SK-N-SH (cell line): ENCODE measurements at regions not wholly inside any gene's neighbourhood (a gene's known extent, or its start where the extent isn't known, plus 50 kb on each side); places are given as distances from the start of the nearest gene placed in this dataset.

ENCODE experiments used
- GABPA ChIP-seq: IDR thresholded peaks from 2 replicates; pipeline ENCODE4 v1.4.0; 2012; ENCODE audit warnings: low read depth, mild to moderate bottlenecking
- POLR2AphosphoS5 ChIP-seq: IDR thresholded peaks from 2 replicates; pipeline ENCODE4 v1.6.1; 2012; ENCODE audit warnings: low read depth, low read length
- YY1 ChIP-seq: IDR thresholded peaks from 2 replicates; pipeline ENCODE4 v1.4.0; 2012; ENCODE audit warnings: low read depth, mild to moderate bottlenecking
- TF ChIP-seq, protein P1 (sequence below): fragments of 200-600 bp; sonication (generic); IDR thresholded peaks from 2 replicates; pipeline ENCODE4 v1.6.1; 2017; ENCODE audit warnings: antibody characterized with exemption, mild to moderate bottlenecking, moderate library complexity

DNA sequence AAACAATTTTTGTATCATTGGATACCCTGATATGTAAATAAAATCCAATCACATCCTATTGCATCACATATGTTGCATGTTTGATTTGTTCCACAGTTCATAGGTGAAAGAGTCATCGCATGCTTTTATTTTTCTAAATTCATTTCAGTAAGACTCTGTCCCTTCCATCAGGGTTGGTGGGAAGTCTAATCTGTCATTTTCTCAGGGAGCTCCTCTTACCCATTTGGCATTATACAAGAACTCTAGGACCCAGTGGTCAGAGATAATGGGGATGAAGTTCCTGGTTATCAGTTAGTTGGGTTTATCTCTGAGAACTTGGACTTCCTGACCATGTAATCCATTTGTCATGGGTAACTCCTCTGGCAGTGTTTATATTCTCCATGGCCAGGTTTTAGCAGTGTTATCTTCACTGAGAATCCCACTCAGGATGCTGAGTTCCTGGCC is 227.1 kb upstream of the JADE1 start:
- no peak for TF ChIP-seq GABPA
- TF ChIP-seq, protein P1, sequence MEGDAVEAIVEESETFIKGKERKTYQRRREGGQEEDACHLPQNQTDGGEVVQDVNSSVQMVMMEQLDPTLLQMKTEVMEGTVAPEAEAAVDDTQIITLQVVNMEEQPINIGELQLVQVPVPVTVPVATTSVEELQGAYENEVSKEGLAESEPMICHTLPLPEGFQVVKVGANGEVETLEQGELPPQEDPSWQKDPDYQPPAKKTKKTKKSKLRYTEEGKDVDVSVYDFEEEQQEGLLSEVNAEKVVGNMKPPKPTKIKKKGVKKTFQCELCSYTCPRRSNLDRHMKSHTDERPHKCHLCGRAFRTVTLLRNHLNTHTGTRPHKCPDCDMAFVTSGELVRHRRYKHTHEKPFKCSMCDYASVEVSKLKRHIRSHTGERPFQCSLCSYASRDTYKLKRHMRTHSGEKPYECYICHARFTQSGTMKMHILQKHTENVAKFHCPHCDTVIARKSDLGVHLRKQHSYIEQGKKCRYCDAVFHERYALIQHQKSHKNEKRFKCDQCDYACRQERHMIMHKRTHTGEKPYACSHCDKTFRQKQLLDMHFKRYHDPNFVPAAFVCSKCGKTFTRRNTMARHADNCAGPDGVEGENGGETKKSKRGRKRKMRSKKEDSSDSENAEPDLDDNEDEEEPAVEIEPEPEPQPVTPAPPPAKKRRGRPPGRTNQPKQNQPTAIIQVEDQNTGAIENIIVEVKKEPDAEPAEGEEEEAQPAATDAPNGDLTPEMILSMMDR = no peak
- no peak for TF ChIP-seq POLR2AphosphoS5
- no peak for TF ChIP-seq YY1
